ENCODE measurements at regions not wholly inside any gene's neighbourhood (a gene's known extent, or its start where the extent isn't known, plus 50 kb on each side); places are given as distances from the start of the nearest gene placed in this dataset.

GRCh38 chr1:198919667-198920398 is 281.0 kb downstream of the PTPRC start:
- Histone ChIP-seq H3K9me3 (ENCODE audit: low read depth, low read length) (0 out of 2 replicates have a peak, but pooled peaks cover 4% of the 10 kb centered on the region), H3K9ac (ENCODE audit: insufficient read length) (no peak overlapping the region), H3K4me3 (peak overlapping the region; percentile 18; the same call in 1 of the 2 replicates), H3K36me3 (ENCODE audit: insufficient read depth, low read length) (peaks cover 88% of the 10 kb centered on the region), H3K27ac (peak overlapping the region; percentile 35; the same call in 1 of the 2 replicates)
- no peak for TF ChIP-seq POLR2AphosphoS5 (IDR thresholded peaks at IDR 0.05; ENCODE audit: borderline replicate concordance, low read depth, low read length)
- TF ChIP-seq EZH2 (IDR thresholded peaks at IDR 0.05) = no peak
- no peak for TF ChIP-seq FOXP2 (optimal IDR thresholded peaks at IDR 0.05; ENCODE audit: control extremely low read depth, extremely low read length, insufficient read depth)
- DNase-seq (ENCODE audit: low read depth, low spot score) = no peak

GRCh38 chr1:198922638-198923430 is 284.0 kb downstream of the PTPRC start:
- Histone ChIP-seq H3K9ac (ENCODE audit: insufficient read length) (no peak overlapping the region), H3K4me3 (no peak overlapping the region), H3K27ac (no peak overlapping the region), H3K36me3 (ENCODE audit: insufficient read depth, low read length) (peaks cover 87% of the 10 kb centered on the region), H3K9me3 (ENCODE audit: low read depth, low read length) (0 out of 2 replicates have a peak, but pooled peaks cover 8% of the 10 kb centered on the region)
- TF ChIP-seq FOXP2 (optimal IDR thresholded peaks at IDR 0.05; ENCODE audit: control extremely low read depth, extremely low read length, insufficient read depth) (no peak), POLR2AphosphoS5 (IDR thresholded peaks at IDR 0.05; ENCODE audit: borderline replicate concordance, low read depth, low read length) (no peak), EZH2 (IDR thresholded peaks at IDR 0.05) (no peak)
- no peak for DNase-seq (ENCODE audit: low read depth, low spot score)

GRCh38 chr1:198923993-198924392 is 285.2 kb downstream of the PTPRC start:
- Histone ChIP-seq H3K36me3 (ENCODE audit: insufficient read depth, low read length) (peaks cover 84% of the 10 kb centered on the region), H3K27ac (peak overlapping the region; percentile 26; the same call in 1 of the 2 replicates), H3K9ac (ENCODE audit: insufficient read length) (no peak overlapping the region), H3K9me3 (ENCODE audit: low read depth, low read length) (0 out of 2 replicates have a peak, but pooled peaks cover 8% of the 10 kb centered on the region), H3K4me3 (no peak overlapping the region)
- no peak for DNase-seq (ENCODE audit: low read depth, low spot score)
- TF ChIP-seq POLR2AphosphoS5 (IDR thresholded peaks at IDR 0.05; ENCODE audit: borderline replicate concordance, low read depth, low read length) = no peak
- no peak for TF ChIP-seq EZH2 (IDR thresholded peaks at IDR 0.05)
- TF ChIP-seq FOXP2 (optimal IDR thresholded peaks at IDR 0.05; ENCODE audit: control extremely low read depth, extremely low read length, insufficient read depth) = no peak

GRCh38 chr1:198925567-198925966 is 286.7 kb downstream of the PTPRC start:
- Histone ChIP-seq H3K36me3 (ENCODE audit: insufficient read depth, low read length) (peaks cover 73% of the 10 kb centered on the region), H3K27ac (peak overlapping the region; percentile 25; the same call in 1 of the 2 replicates), H3K9ac (ENCODE audit: insufficient read length) (no peak overlapping the region), H3K9me3 (ENCODE audit: low read depth, low read length) (0 out of 2 replicates have a peak, but pooled peaks cover 4% of the 10 kb centered on the region), H3K4me3 (peak overlapping the region; percentile 11; the same call in 1 of the 2 replicates)
- TF ChIP-seq POLR2AphosphoS5 (IDR thresholded peaks at IDR 0.05; ENCODE audit: borderline replicate concordance, low read depth, low read length) (peak; percentile 22; the same call in 1 of the 2 replicates), EZH2 (IDR thresholded peaks at IDR 0.05) (no peak)
- DNase-seq (ENCODE audit: low read depth, low spot score) = no peak

- H3K4me3 ChIP-seq = peak overlapping the region; percentile 2; the same call in 1 of the 2 replicates
- H3K27ac ChIP-seq = no peak overlapping the region
- TF ChIP-seq EZH2 (IDR thresholded peaks at IDR 0.05) = no peak
- TF ChIP-seq POLR2AphosphoS5 (IDR thresholded peaks at IDR 0.05; ENCODE audit: borderline replicate concordance, low read depth, low read length) = no peak
- no peak for TF ChIP-seq FOXP2 (optimal IDR thresholded peaks at IDR 0.05; ENCODE audit: control extremely low read depth, extremely low read length, insufficient read depth)
- DNase-seq (ENCODE audit: low read depth, low spot score) = no peak
- 0 out of 2 replicates have a peak, but pooled peaks cover 4% of the 10 kb centered on the region for H3K9me3 ChIP-seq (ENCODE audit: low read depth, low read length)
- H3K9ac ChIP-seq (ENCODE audit: insufficient read length) = no peak overlapping the region
- H3K36me3 ChIP-seq (ENCODE audit: insufficient read depth, low read length) = peaks cover 65% of the 10 kb centered on the region
Measured at GRCh38 chr1:198927129-198927528, 288.3 kb downstream of the PTPRC start.

- Histone ChIP-seq H3K9me3 (ENCODE audit: low read depth, low read length) (0 out of 2 replicates have a peak, but pooled peaks cover 4% of the 10 kb centered on the region), H3K36me3 (ENCODE audit: insufficient read depth, low read length) (peaks cover 67% of the 10 kb centered on the region), H3K9ac (ENCODE audit: insufficient read length) (peak overlapping the region; percentile 95), H3K4me3 (peak overlapping the region; percentile 96), H3K27ac (peak overlapping the region; percentile 89; the same call in 1 of the 2 replicates)
- TF ChIP-seq EZH2 (IDR thresholded peaks at IDR 0.05) = no peak
- peak; percentile 12; the same call in 1 of the 2 replicates for TF ChIP-seq POLR2AphosphoS5 (IDR thresholded peaks at IDR 0.05; ENCODE audit: borderline replicate concordance, low read depth, low read length)
- no peak for DNase-seq (ENCODE audit: low read depth, low spot score)
Measured at GRCh38 chr1:198929111-198929604, 290.3 kb downstream of the PTPRC start.

- peak; percentile 93 for DNase-seq (ENCODE audit: low read depth, low spot score)
- peak overlapping the region; percentile 89 for H3K27ac ChIP-seq
- peak overlapping the region; percentile 95 for H3K9ac ChIP-seq (ENCODE audit: insufficient read length)
- 0 out of 2 replicates have a peak, but pooled peaks cover 4% of the 10 kb centered on the region for H3K9me3 ChIP-seq (ENCODE audit: low read depth, low read length)
- peaks cover 68% of the 10 kb centered on the region for H3K36me3 ChIP-seq (ENCODE audit: insufficient read depth, low read length)
- peak overlapping the region; percentile 96 for H3K4me3 ChIP-seq
- no peak for TF ChIP-seq EZH2 (IDR thresholded peaks at IDR 0.05)
- peak; percentile 55 for TF ChIP-seq POLR2AphosphoS5 (IDR thresholded peaks at IDR 0.05; ENCODE audit: borderline replicate concordance, low read depth, low read length)
- no peak for TF ChIP-seq FOXP2 (optimal IDR thresholded peaks at IDR 0.05; ENCODE audit: control extremely low read depth, extremely low read length, insufficient read depth)
Measured at GRCh38 chr1:198929961-198930599, 291.2 kb downstream of the PTPRC start.

All from SK-N-MC (cell line).